Kidney (tissue), 13 donors: ENCODE measurements at regions not wholly inside any gene's neighbourhood (a gene's known extent, or its start where the extent isn't known, plus 50 kb on each side); places are given as distances from the start of the nearest gene placed in this dataset.

ENCODE experiments used
- DNase-seq, 5 donors: peaks; one replicate each; pipeline ENCODE4 v3.0.0-alpha.2; 2013 to 2020
- FAIRE-seq: peaks from 2 replicates; lab custom pipeline; 2012; peaks lifted over from hg19 to GRCh38; lab: Jason Lieb, UNC
- H3K27ac ChIP-seq, 2 donors: one replicate each; pipeline ENCODE4 v1.7.0; 2013; ENCODE audit warnings: low read depth in 2 of 2, low read length in 2 of 2, inconsistent platforms in 1 of 2
- H3K27me3 ChIP-seq: one replicate; pipeline ENCODE4 v1.7.1; 2013; ENCODE audit warnings: low read length, inconsistent platforms; ENCODE audit not compliant: control insufficient read depth, insufficient read depth
- H3K36me3 ChIP-seq, 3 donors: one replicate each; pipeline versions ENCODE4 v1.7.0 to v1.7.1; 2013; ENCODE audit warnings: low read length in 3 of 3, control low read depth in 1 of 3, inconsistent platforms in 1 of 3; ENCODE audit not compliant: insufficient read depth in 3 of 3, control insufficient read depth in 2 of 3
- H3K4me1 ChIP-seq, 3 donors: one replicate each; pipeline versions ENCODE4 v1.7.0 to v1.7.1; 2013; ENCODE audit warnings: low read length in 3 of 3, inconsistent platforms in 1 of 3, low read depth in 1 of 3; ENCODE audit not compliant: control insufficient read depth in 2 of 3, insufficient read depth in 2 of 3
- H3K4me3 ChIP-seq, 3 donors: one replicate each; pipeline versions ENCODE4 v1.7.0 to v1.8.1; 2013; ENCODE audit warnings: low read length in 3 of 3, control low read depth in 1 of 3, inconsistent platforms in 1 of 3
- H3K9ac ChIP-seq, 3 donors: one replicate each; pipeline versions ENCODE4 v1.7.0 to v1.7.1; 2013; ENCODE audit warnings: low read length in 3 of 3, control low read depth in 1 of 3, inconsistent platforms in 1 of 3
- H3K9me3 ChIP-seq, 3 donors: one replicate each; pipeline versions ENCODE4 v1.7.0 to v1.7.1; 2013; ENCODE audit warnings: low read length in 3 of 3, control low read depth in 1 of 3, inconsistent platforms in 1 of 3; ENCODE audit not compliant: control insufficient read depth in 2 of 3, insufficient read depth in 1 of 3
- CTCF ChIP-seq: IDR thresholded peaks from 3 replicates; pipeline ENCODE4 v1.5.1; 2012; ENCODE audit warnings: mild to moderate bottlenecking, moderate library complexity, borderline replicate concordance; ENCODE audit not compliant: insufficient read depth; ENCODE audit errors: extremely low read depth
- intact Hi-C: fragments of 100-400 bp; cut with DNase I; formaldehyde crosslinking; loops from one replicate; pipeline ENCODE4 v1.11.1; 2022
- donor health status: control.
- donor health status: control.
- donor health status: control.
- donor health status: control.
- donor health status: control.
- donor health status: DM: yes; HTN: yes; CAD: no.
- donor health status: Normal renal cell carcinoma (clear cell type).

DNA sequence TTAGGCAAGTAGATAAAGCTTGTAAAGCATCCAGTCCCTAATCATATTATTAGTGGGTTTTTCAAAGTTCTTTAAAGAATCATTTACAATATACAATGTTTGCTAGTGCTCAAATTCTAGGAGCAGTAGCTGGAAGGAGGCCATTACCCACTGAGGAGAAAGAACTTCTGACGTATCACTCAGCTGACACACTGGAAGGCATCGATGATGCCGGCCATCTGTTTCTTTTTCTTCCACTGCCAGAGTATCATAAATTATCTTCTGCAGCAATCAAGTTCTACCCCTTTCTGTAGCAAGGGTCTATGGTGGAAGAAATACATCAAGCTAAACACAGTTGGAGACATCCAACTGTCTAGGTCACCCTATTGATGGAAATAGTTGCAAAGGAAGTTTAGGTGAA is 243.2 kb upstream of the LRRN1 start:
- FAIRE-seq: no peak
- Histone ChIP-seq H3K27me3 (no peaks in the 10 kb centered on the region), H3K27ac (no peak overlapping the region), H3K4me3 (no peak overlapping the region), H3K36me3 (no peaks in the 10 kb centered on the region), H3K9me3 (no peaks in the 10 kb centered on the region), H3K4me1 (no peaks in the 10 kb centered on the region), H3K9ac (no peak overlapping the region)
- no peak for TF ChIP-seq CTCF
- intact Hi-C loops: no loop called here
- DNase-seq: peak in 1 of 5 donors; percentile 2

GRCh38 chr3:3553236-3553635 is 246.0 kb upstream of the LRRN1 start:
- Histone ChIP-seq H3K27me3 (no peaks in the 10 kb centered on the region), H3K36me3 (no peaks in the 10 kb centered on the region), H3K4me1 (no peaks in the 10 kb centered on the region), H3K9ac (no peak overlapping the region), H3K27ac (no peak overlapping the region), H3K4me3 (no peak overlapping the region), H3K9me3 (peaks cover 0 to 5% (median 0%) of the 10 kb centered on the region in 3 donors)
- no peak for TF ChIP-seq CTCF
- DNase-seq (no peak), FAIRE-seq (no peak)
- intact Hi-C loops: no loop called here

GRCh38 chr3:3552761-3553160 is 246.5 kb upstream of the LRRN1 start:
- Histone ChIP-seq H3K27ac (no peak overlapping the region), H3K27me3 (no peaks in the 10 kb centered on the region), H3K36me3 (no peaks in the 10 kb centered on the region), H3K9ac (no peak overlapping the region), H3K9me3 (peaks cover 0 to 5% (median 0%) of the 10 kb centered on the region in 3 donors), H3K4me1 (no peaks in the 10 kb centered on the region), H3K4me3 (no peak overlapping the region)
- DNase-seq (no peak), FAIRE-seq (no peak)
- no peak for TF ChIP-seq CTCF
- intact Hi-C loops: no loop called here

GRCh38 chr3:3551981-3552380 is 247.2 kb upstream of the LRRN1 start:
- Histone ChIP-seq H3K36me3 (no peaks in the 10 kb centered on the region), H3K27me3 (no peaks in the 10 kb centered on the region), H3K9me3 (peaks cover 0 to 5% (median 0%) of the 10 kb centered on the region in 3 donors), H3K9ac (no peak overlapping the region), H3K4me3 (no peak overlapping the region), H3K4me1 (no peaks in the 10 kb centered on the region), H3K27ac (no peak overlapping the region)
- FAIRE-seq (no peak), DNase-seq (no peak)
- TF ChIP-seq CTCF: no peak
- intact Hi-C loops: no loop called here
